Activated CD8-positive, alpha-beta T cell treated with anti-CD3 and anti-CD28 coated beads, Interleukin-2, amount 10 ng/mL, durations not matched to agents 7 days and 5 days (primary cell): ENCODE measurements at regions not wholly inside any gene's neighbourhood (a gene's known extent, or its start where the extent isn't known, plus 50 kb on each side); places are given as distances from the start of the nearest gene placed in this dataset.

Experiments used
- ATAC-seq: fragments of 150-1000 bp; cut with Tn5 transposase; one replicate; pipeline ENCODE4 v1.10.0; 2021; ENCODE audit warnings: moderate library complexity
- CTCF ChIA-PET: fragments of 350-600 bp; sonication (Branson Sonifier 250); formaldehyde crosslinking; loops from one replicate; lab custom pipeline; 2021; ENCODE audit warnings: antibody characterized with exemption; lab: Charles Lee
- POLR2A ChIA-PET: fragments of 350-600 bp; sonication (Branson Sonifier 250); formaldehyde crosslinking; loops from one replicate; lab custom pipeline; 2021; ENCODE audit warnings: antibody characterized with exemption; lab: Charles Lee
- DNase-seq: peaks from one replicate; pipeline ENCODE4 v3.0.0-alpha.2; 2020
- H3K27ac Mint-ChIP-seq: one replicate; pipeline ENCODE4 v1.8.0; 2021; ENCODE audit warnings: mild to moderate bottlenecking, mixed read lengths
- H3K27me3 Mint-ChIP-seq: one replicate; pipeline ENCODE4 v1.8.0; 2021; ENCODE audit warnings: low read depth, mixed read lengths
- H3K36me3 Mint-ChIP-seq: one replicate; pipeline ENCODE4 v1.8.0; 2021; ENCODE audit warnings: low read depth, mixed read lengths
- H3K4me1 Mint-ChIP-seq: one replicate; pipeline ENCODE4 v1.8.0; 2021; ENCODE audit warnings: low read depth, mixed read lengths
- H3K4me3 Mint-ChIP-seq: one replicate; pipeline ENCODE4 v1.8.0; 2021; ENCODE audit warnings: mild to moderate bottlenecking, mixed read lengths
- H3K9me3 Mint-ChIP-seq: one replicate; pipeline ENCODE4 v1.8.0; 2022; ENCODE audit warnings: mixed read lengths; ENCODE audit not compliant: insufficient read depth

GRCh38 chr2:238785528-238785860, 62.4 kb upstream of the TWIST2 start:
- Mint-ChIP-seq H3K9me3 (no peaks in the 10 kb centered on the region), H3K36me3 (no peaks in the 10 kb centered on the region), H3K27me3 (no peaks in the 10 kb centered on the region), H3K27ac (no peak overlapping the region), H3K4me3 (no peak overlapping the region), H3K4me1 (no peaks in the 10 kb centered on the region)
- POLR2A ChIA-PET: interaction anchor here (0.6 to 0.7 kb wide), 2 partner anchors 639 to 1500 kb away, joined by 4 to 5 read pairs; no protein-coding TSS in a partner anchor
- ATAC-seq (no peak), DNase-seq (no peak)
- CTCF ChIA-PET: interaction anchor here (0.9 to 2.1 kb wide), 10 partner anchors 27 to 1209 kb away, joined by 3 to 11 read pairs (median 4); no protein-coding TSS in a partner anchor

GRCh38 chr2:238786379-238786778, 61.5 kb upstream of the TWIST2 start:
- Mint-ChIP-seq H3K27ac (no peak overlapping the region), H3K27me3 (no peaks in the 10 kb centered on the region), H3K36me3 (no peaks in the 10 kb centered on the region), H3K9me3 (no peaks in the 10 kb centered on the region), H3K4me3 (no peak overlapping the region), H3K4me1 (no peaks in the 10 kb centered on the region)
- ATAC-seq (no peak), DNase-seq (no peak)
- ChIA-PET CTCF (interaction anchor here (1.5 kb wide), 1 partner anchor 35 kb away, joined by 3 read pairs; no protein-coding TSS in a partner anchor), POLR2A (no interaction called here)

GRCh38 chr2:238786792-238787490, 60.9 kb upstream of the TWIST2 start:
- H3K27me3 Mint-ChIP-seq: no peaks in the 10 kb centered on the region
- ATAC-seq (no peak), DNase-seq (no peak)
- no peak overlapping the region for H3K4me3 Mint-ChIP-seq
- no peaks in the 10 kb centered on the region for H3K9me3 Mint-ChIP-seq
- POLR2A ChIA-PET: no interaction called here
- no peaks in the 10 kb centered on the region for H3K36me3 Mint-ChIP-seq
- no peak overlapping the region for H3K27ac Mint-ChIP-seq
- CTCF ChIA-PET: no interaction called here
- no peaks in the 10 kb centered on the region for H3K4me1 Mint-ChIP-seq

GRCh38 chr2:238787501-238787900, 60.4 kb upstream of the TWIST2 start:
- H3K9me3 Mint-ChIP-seq: no peaks in the 10 kb centered on the region
- H3K27me3 Mint-ChIP-seq: no peaks in the 10 kb centered on the region
- no peak overlapping the region for H3K27ac Mint-ChIP-seq
- H3K36me3 Mint-ChIP-seq: no peaks in the 10 kb centered on the region
- ATAC-seq (no peak), DNase-seq (no peak)
- no peak overlapping the region for H3K4me3 Mint-ChIP-seq
- ChIA-PET CTCF (no interaction called here), POLR2A (no interaction called here)
- no peaks in the 10 kb centered on the region for H3K4me1 Mint-ChIP-seq

GRCh38 chr2:238789317-238789806, 58.5 kb upstream of the TWIST2 start:
- no peaks in the 10 kb centered on the region for H3K27me3 Mint-ChIP-seq
- H3K4me3 Mint-ChIP-seq: no peak overlapping the region
- CTCF ChIA-PET: no interaction called here
- H3K27ac Mint-ChIP-seq: no peak overlapping the region
- POLR2A ChIA-PET: no interaction called here
- H3K4me1 Mint-ChIP-seq: no peaks in the 10 kb centered on the region
- no peaks in the 10 kb centered on the region for H3K9me3 Mint-ChIP-seq
- DNase-seq (no peak), ATAC-seq (no peak)
- H3K36me3 Mint-ChIP-seq: no peaks in the 10 kb centered on the region

- POLR2A ChIA-PET: interaction anchor here (0.8 kb wide), 1 partner anchor 422 kb away, joined by 3 read pairs; no protein-coding TSS in a partner anchor
- Mint-ChIP-seq H3K36me3 (no peaks in the 10 kb centered on the region), H3K27ac (no peak overlapping the region), H3K4me1 (no peaks in the 10 kb centered on the region), H3K9me3 (no peaks in the 10 kb centered on the region), H3K4me3 (no peak overlapping the region), H3K27me3 (no peaks in the 10 kb centered on the region)
- ATAC-seq (no peak), DNase-seq (no peak)
- CTCF ChIA-PET: no interaction called here
Measured at GRCh38 chr2:238790126-238790832, 57.6 kb upstream of the TWIST2 start.

GRCh38 chr2:238790833-238791230, 57.1 kb upstream of the TWIST2 start:
- H3K4me3 Mint-ChIP-seq: no peak overlapping the region
- ATAC-seq: no peak
- H3K36me3 Mint-ChIP-seq: no peaks in the 10 kb centered on the region
- DNase-seq: no peak
- H3K9me3 Mint-ChIP-seq: no peaks in the 10 kb centered on the region
- no peaks in the 10 kb centered on the region for H3K4me1 Mint-ChIP-seq
- H3K27ac Mint-ChIP-seq: no peak overlapping the region
- H3K27me3 Mint-ChIP-seq: no peaks in the 10 kb centered on the region
- CTCF ChIA-PET: no interaction called here
- POLR2A ChIA-PET: interaction anchor here (0.8 kb wide), 1 partner anchor 423 kb away, joined by 3 read pairs; no protein-coding TSS in a partner anchor

- no peak for DNase-seq
- no peaks in the 10 kb centered on the region for H3K27me3 Mint-ChIP-seq
- CTCF ChIA-PET: no interaction called here
Measured at GRCh38 chr2:238791354-238791753, 56.5 kb upstream of the TWIST2 start.

GRCh38 chr2:238793306-238793705, 54.6 kb upstream of the TWIST2 start:
- no peak for DNase-seq
- Mint-ChIP-seq H3K27ac (no peak overlapping the region), H3K9me3 (no peaks in the 10 kb centered on the region), H3K36me3 (no peaks in the 10 kb centered on the region), H3K27me3 (peaks cover under 1% of the 10 kb centered on the region), H3K4me1 (no peaks in the 10 kb centered on the region), H3K4me3 (no peak overlapping the region)
- ChIA-PET CTCF (no interaction called here), POLR2A (no interaction called here)
- ATAC-seq: no peak

More at GRCh38 chr2:238791354-238791753, 56.5 kb upstream of the TWIST2 start:
- no peak for ATAC-seq
- H3K9me3 Mint-ChIP-seq: no peaks in the 10 kb centered on the region
- POLR2A ChIA-PET: interaction anchor here (0.8 kb wide), 1 partner anchor 423 kb away, joined by 3 read pairs; no protein-coding TSS in a partner anchor
- H3K27ac Mint-ChIP-seq: no peak overlapping the region
- H3K36me3 Mint-ChIP-seq: no peaks in the 10 kb centered on the region
- no peaks in the 10 kb centered on the region for H3K4me1 Mint-ChIP-seq
- no peak overlapping the region for H3K4me3 Mint-ChIP-seq

- H3K27me3 Mint-ChIP-seq: peaks cover 2% of the 10 kb centered on the region
- no peak for DNase-seq
- CTCF ChIA-PET: no interaction called here
Measured at GRCh38 chr2:238793801-238794449, 54.0 kb upstream of the TWIST2 start.

GRCh38 chr2:238796223-238796885, 51.5 kb upstream of the TWIST2 start:
- ChIA-PET POLR2A (no interaction called here), CTCF (no interaction called here)
- no peak for DNase-seq
- Mint-ChIP-seq H3K27me3 (peaks cover 4% of the 10 kb centered on the region), H3K9me3 (no peaks in the 10 kb centered on the region), H3K36me3 (no peaks in the 10 kb centered on the region), H3K4me1 (no peaks in the 10 kb centered on the region), H3K27ac (no peak overlapping the region), H3K4me3 (no peak overlapping the region)
- no peak for ATAC-seq

More at GRCh38 chr2:238793801-238794449, 54.0 kb upstream of the TWIST2 start:
- Mint-ChIP-seq H3K4me1 (no peaks in the 10 kb centered on the region), H3K9me3 (no peaks in the 10 kb centered on the region), H3K4me3 (no peak overlapping the region), H3K36me3 (no peaks in the 10 kb centered on the region), H3K27ac (no peak overlapping the region)
- ATAC-seq: no peak
- POLR2A ChIA-PET: no interaction called here
